ENCODE measurements at regions not wholly inside any gene's neighbourhood (a gene's known extent, or its start where the extent isn't known, plus 50 kb on each side); places are given as distances from the start of the nearest gene placed in this dataset.

- Mint-ChIP-seq H3K4me1 (peaks cover 43% of the 10 kb centered on the region), H3K27me3 (ENCODE audit: low read depth) (peaks cover 100% of the 10 kb centered on the region), H3K9me3 (no peaks in the 10 kb centered on the region), H3K27ac (no peak overlapping the region), H3K4me3 (peak overlapping the region; percentile 28; the same call in 1 of the 2 replicates), H3K36me3 (no peaks in the 10 kb centered on the region)
- ChIA-PET CTCF (interaction anchor here (0.6 to 1.8 kb wide), 7 partner anchors 22 to 435 kb away, joined by 3 to 12 read pairs (median 3); partner anchors contain the start of gene FGF18), POLR2A (interaction anchor here (0.6 to 0.7 kb wide), 2 partner anchors 104 to 141 kb away, joined by 3 read pairs; no protein-coding TSS in a partner anchor)
- TF ChIP-seq FOXK1 (CRISPR knock-in tag; IDR thresholded peaks at IDR 0.05) = no peak
- no peak for TF ChIP-seq CBFB (CRISPR knock-in tag; IDR thresholded peaks at IDR 0.05; ENCODE audit: low read depth)
- TF ChIP-seq CREM (CRISPR knock-in tag; IDR thresholded peaks at IDR 0.05) = no peak
- no peak for TF ChIP-seq AFF4 (CRISPR knock-in tag; IDR thresholded peaks at IDR 0.05; ENCODE audit: borderline replicate concordance)
- TF ChIP-seq CDX4 (CRISPR knock-in tag; IDR thresholded peaks at IDR 0.05; ENCODE audit: borderline replicate concordance) = no peak
- TF ChIP-seq TP53 (CRISPR knock-in tag; IDR thresholded peaks at IDR 0.05) = no peak
- TF ChIP-seq GABPB1 (CRISPR knock-in tag; IDR thresholded peaks at IDR 0.05) = no peak
- no peak for ATAC-seq
- DNase-seq (ENCODE audit: low spot score) = no peak
Observed at GRCh38 chr5:171624396-171624795, 161.2 kb upstream of the SMIM23 start.

GRCh38 chr5:171625646-171626045 lies 160.0 kb upstream of the SMIM23 start:
- Mint-ChIP-seq H3K27ac (no peak overlapping the region), H3K9me3 (no peaks in the 10 kb centered on the region), H3K27me3 (ENCODE audit: low read depth) (peaks cover 100% of the 10 kb centered on the region), H3K4me1 (peaks cover 54% of the 10 kb centered on the region), H3K4me3 (no peak overlapping the region), H3K36me3 (no peaks in the 10 kb centered on the region)
- no peak for TF ChIP-seq ZNF219 (CRISPR knock-in tag; IDR thresholded peaks at IDR 0.05; ENCODE audit: borderline replicate concordance)
- TF ChIP-seq ATF2 (CRISPR knock-in tag; IDR thresholded peaks at IDR 0.05; ENCODE audit: borderline replicate concordance, low read depth) = no peak
- TF ChIP-seq TEAD1 (CRISPR knock-in tag; IDR thresholded peaks at IDR 0.05) = no peak
- no peak for TF ChIP-seq EMX1 (CRISPR knock-in tag; IDR thresholded peaks at IDR 0.05)
- TF ChIP-seq PREB (CRISPR knock-in tag; IDR thresholded peaks at IDR 0.05; ENCODE audit: borderline replicate concordance) = no peak
- TF ChIP-seq ELF4 (CRISPR knock-in tag; IDR thresholded peaks at IDR 0.05; ENCODE audit: low read depth) = no peak
- TF ChIP-seq TP53 (CRISPR knock-in tag; IDR thresholded peaks at IDR 0.05) = no peak
- no peak for TF ChIP-seq ZNF671 (CRISPR knock-in tag; IDR thresholded peaks at IDR 0.05)
- TF ChIP-seq HMGA2 (CRISPR knock-in tag; IDR thresholded peaks at IDR 0.05) = no peak
- TF ChIP-seq IRF1 (CRISPR knock-in tag; IDR thresholded peaks at IDR 0.05) = no peak
- no peak for TF ChIP-seq ZBTB21 (CRISPR knock-in tag; IDR thresholded peaks at IDR 0.05; ENCODE audit: borderline replicate concordance)
- no peak for TF ChIP-seq NR2C2 (CRISPR knock-in tag; IDR thresholded peaks at IDR 0.05)
- TF ChIP-seq SP1 (CRISPR knock-in tag; conservative IDR thresholded peaks at IDR 0.05) = no peak
- no peak for TF ChIP-seq JAZF1 (CRISPR knock-in tag; IDR thresholded peaks at IDR 0.05)
- no peak for TF ChIP-seq CREM (CRISPR knock-in tag; IDR thresholded peaks at IDR 0.05)
- POLR2A ChIA-PET = no interaction called here
- CTCF ChIA-PET = interaction anchor here (0.6 to 2.4 kb wide), 4 partner anchors 9 to 287 kb away, joined by 3 to 7 read pairs (median 4); no protein-coding TSS in a partner anchor
- DNase-seq (ENCODE audit: low spot score) (no peak), ATAC-seq (no peak)

Measured in WTC11 (cell line).